Adrenal gland (tissue), 5 donors: ENCODE measurements at regions not wholly inside any gene's neighbourhood (a gene's known extent, or its start where the extent isn't known, plus 50 kb on each side); places are given as distances from the start of the nearest gene placed in this dataset.

Experiments
- POLR2A ChIP-seq, 2 donors: fragments of 450-650 bp; IDR thresholded peaks; one replicate each; pipeline ENCODE4 v1.6.1; 2017; ENCODE audit warnings: antibody characterized with exemption in 2 of 2, mild to moderate bottlenecking in 2 of 2, moderate library complexity in 1 of 2
- TF ChIP-seq, protein P1 (sequence below), 6 experiments: fragments of 450-650 bp in 4 of 6; fragments of 200-600 bp in 2 of 6; sonication (generic) in 1 of 6; IDR thresholded peaks; 1 replicate in 5 of 6; 2 replicates in 1 of 6; pipeline versions ENCODE4 v1.5.1 to v1.8.0; 2016 to 2021; ENCODE audit warnings: antibody characterized with exemption in 6 of 6, mild to moderate bottlenecking in 2 of 6, moderate library complexity in 1 of 6
- donor health status: DM: no; HTN: no; CAD: no.

DNA sequence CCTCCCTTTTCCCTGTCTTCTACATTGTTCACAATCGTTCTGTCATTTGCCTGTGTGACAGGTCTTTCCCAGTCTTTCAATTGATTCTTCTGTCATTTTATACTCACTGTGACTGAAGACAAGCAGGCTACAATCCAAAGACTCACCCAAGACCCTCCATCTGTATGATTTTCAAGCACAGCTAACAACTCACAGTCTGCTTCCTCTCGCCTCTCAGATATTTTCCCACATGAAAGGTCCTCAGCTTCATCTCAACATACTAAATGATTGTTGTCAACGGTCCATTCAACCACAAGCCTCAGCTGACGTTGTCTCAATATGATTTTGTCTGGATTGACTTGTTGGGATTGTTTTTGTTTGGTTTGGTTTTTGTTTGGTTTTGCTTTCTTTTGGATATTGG lies 346.5 kb downstream of the NFIB start:
- TF ChIP-seq, protein P1, sequence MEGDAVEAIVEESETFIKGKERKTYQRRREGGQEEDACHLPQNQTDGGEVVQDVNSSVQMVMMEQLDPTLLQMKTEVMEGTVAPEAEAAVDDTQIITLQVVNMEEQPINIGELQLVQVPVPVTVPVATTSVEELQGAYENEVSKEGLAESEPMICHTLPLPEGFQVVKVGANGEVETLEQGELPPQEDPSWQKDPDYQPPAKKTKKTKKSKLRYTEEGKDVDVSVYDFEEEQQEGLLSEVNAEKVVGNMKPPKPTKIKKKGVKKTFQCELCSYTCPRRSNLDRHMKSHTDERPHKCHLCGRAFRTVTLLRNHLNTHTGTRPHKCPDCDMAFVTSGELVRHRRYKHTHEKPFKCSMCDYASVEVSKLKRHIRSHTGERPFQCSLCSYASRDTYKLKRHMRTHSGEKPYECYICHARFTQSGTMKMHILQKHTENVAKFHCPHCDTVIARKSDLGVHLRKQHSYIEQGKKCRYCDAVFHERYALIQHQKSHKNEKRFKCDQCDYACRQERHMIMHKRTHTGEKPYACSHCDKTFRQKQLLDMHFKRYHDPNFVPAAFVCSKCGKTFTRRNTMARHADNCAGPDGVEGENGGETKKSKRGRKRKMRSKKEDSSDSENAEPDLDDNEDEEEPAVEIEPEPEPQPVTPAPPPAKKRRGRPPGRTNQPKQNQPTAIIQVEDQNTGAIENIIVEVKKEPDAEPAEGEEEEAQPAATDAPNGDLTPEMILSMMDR (IDR thresholded peaks at IDR 0.05) = no peak
- TF ChIP-seq POLR2A (IDR thresholded peaks at IDR 0.05) = no peak
